Neuronal stem cell (in vitro differentiated cells): ENCODE measurements at regions not wholly inside any gene's neighbourhood (a gene's known extent, or its start where the extent isn't known, plus 50 kb on each side); places are given as distances from the start of the nearest gene placed in this dataset.

ENCODE experiments used
- DNase-seq: peaks from one replicate; pipeline ENCODE4 v3.0.0-alpha.2; 2013; ENCODE audit warnings: low spot score
- H2AFZ ChIP-seq: one replicate; pipeline ENCODE4 v1.6.1; 2013; ENCODE audit warnings: mild to moderate bottlenecking, low read length, inconsistent platforms
- H2AK5ac ChIP-seq: 2 replicates; pipeline ENCODE4 v1.6.1; 2013; ENCODE audit warnings: low read depth, mild to moderate bottlenecking, inconsistent platforms, low read length, moderate library complexity, mixed read lengths
- H2BK120ac ChIP-seq: 2 replicates; pipeline ENCODE4 v1.6.1; 2013; ENCODE audit warnings: low read depth, mild to moderate bottlenecking, inconsistent platforms, low read length, moderate library complexity, mixed read lengths
- H2BK12ac ChIP-seq: one replicate; pipeline ENCODE4 v1.6.1; 2013; ENCODE audit warnings: low read length, inconsistent platforms
- H2BK15ac ChIP-seq: 2 replicates; pipeline ENCODE4 v1.6.1; 2013; ENCODE audit warnings: mild to moderate bottlenecking, low read length, inconsistent platforms, mixed read lengths
- H2BK5ac ChIP-seq: one replicate; pipeline ENCODE4 v1.6.1; 2013; ENCODE audit warnings: inconsistent platforms, mild to moderate bottlenecking, low read length, moderate library complexity
- H3K14ac ChIP-seq: one replicate; pipeline ENCODE4 v1.6.1; 2013; ENCODE audit warnings: low read length, inconsistent platforms
- H3K18ac ChIP-seq: 2 replicates; pipeline ENCODE4 v1.6.1; 2013; ENCODE audit warnings: low read length, inconsistent platforms
- H3K23ac ChIP-seq: 2 replicates; pipeline ENCODE4 v1.6.1; 2013; ENCODE audit warnings: low read depth, mild to moderate bottlenecking, mixed read lengths, low read length, inconsistent platforms; ENCODE audit not compliant: poor library complexity
- H3K27ac ChIP-seq: replicated peaks from 3 replicates; pipeline ENCODE4 v1.5.1; 2013; ENCODE audit warnings: low read length, inconsistent platforms
- H3K27me3 ChIP-seq, 3 experiments: 2 replicates each; pipeline ENCODE4 v1.6.1; 2013; ENCODE audit warnings: low read length in 3 of 3, mild to moderate bottlenecking in 2 of 3, inconsistent platforms in 1 of 3, low read depth in 1 of 3, mixed read lengths in 1 of 3, moderate library complexity in 1 of 3; ENCODE audit not compliant: control insufficient read depth in 3 of 3, insufficient read depth in 3 of 3
- H3K36me3 ChIP-seq, 2 donors: replicated peaks in 1 of 2; 2 replicates each; pipeline ENCODE4 v1.6.1; 2013; ENCODE audit warnings: low read length in 2 of 2; ENCODE audit not compliant: control insufficient read depth in 2 of 2, insufficient read depth in 2 of 2
- H3K4ac ChIP-seq: 2 replicates; pipeline ENCODE4 v1.6.1; 2013; ENCODE audit warnings: inconsistent platforms, mild to moderate bottlenecking, low read length, moderate library complexity
- H3K4me1 ChIP-seq, 2 donors: 1 replicate in 1 of 2; 2 replicates in 1 of 2; pipeline ENCODE4 v1.6.1; 2013; ENCODE audit warnings: low read length in 2 of 2, low read depth in 1 of 2; ENCODE audit not compliant: control insufficient read depth in 2 of 2, insufficient read depth in 1 of 2
- H3K4me2 ChIP-seq: one replicate; pipeline ENCODE4 v1.6.1; 2013; ENCODE audit warnings: mild to moderate bottlenecking, low read length, inconsistent platforms; ENCODE audit not compliant: insufficient read depth, poor library complexity, severe bottlenecking
- H3K4me3 ChIP-seq, 2 donors: 2 replicates each; pipeline ENCODE4 v1.5.1; 2013; ENCODE audit warnings: low read length in 2 of 2, mild to moderate bottlenecking in 2 of 2, inconsistent platforms in 1 of 2, moderate library complexity in 1 of 2
- H3K79me1 ChIP-seq: one replicate; pipeline ENCODE4 v1.6.1; 2013; ENCODE audit warnings: low read depth, mild to moderate bottlenecking, inconsistent platforms, low read length, moderate library complexity
- H3K9ac ChIP-seq: one replicate; pipeline ENCODE4 v1.6.1; 2013; ENCODE audit warnings: mild to moderate bottlenecking, low read depth, low read length, inconsistent platforms; ENCODE audit not compliant: poor library complexity
- H3K9me3 ChIP-seq, 2 donors: replicated peaks in 1 of 2; 2 replicates each; pipeline versions ENCODE3 to v1.6.1; 2013; ENCODE audit warnings: low read length in 2 of 2, mild to moderate bottlenecking in 2 of 2, inconsistent platforms in 1 of 2, low read depth in 1 of 2, mixed read lengths in 1 of 2, moderate library complexity in 1 of 2; ENCODE audit not compliant: control insufficient read depth in 2 of 2, insufficient read depth in 1 of 2
- H4K8ac ChIP-seq: one replicate; pipeline ENCODE4 v1.6.1; 2013; ENCODE audit warnings: low read depth, mild to moderate bottlenecking, inconsistent platforms, low read length, moderate library complexity
- H4K91ac ChIP-seq: one replicate; pipeline ENCODE4 v1.6.1; 2013; ENCODE audit warnings: low read length, low read depth, mild to moderate bottlenecking, inconsistent platforms; ENCODE audit not compliant: poor library complexity
- WGBS, 2 donors: extraction: QIAGEN DNeasy Blood & Tissue Kit; methylation state at CpG; one replicate each; pipeline ENCODE4 v1.1.7; 2013; ENCODE audit warnings: missing lambda C conversion rate in 2 of 2, mixed read lengths in 1 of 2; ENCODE audit not compliant: insufficient read length in 2 of 2, insufficient replicate concordance in 1 of 2; ENCODE audit errors: extremely low coverage in 2 of 2; 5-methylcytosine and 5-hydroxymethylcytosine counted together

GRCh38 chr1:200354243-200354642 is 55.6 kb downstream of the ZNF281 start:
- no peak overlapping the region for H2BK120ac ChIP-seq
- H3K4ac ChIP-seq: no peak overlapping the region
- WGBS, 2 donors: no CpG with 5 or more reads among the region's 2 CpGs
- H2BK5ac ChIP-seq: no peak overlapping the region
- H2AK5ac ChIP-seq: no peak overlapping the region
- no peak overlapping the region for H4K91ac ChIP-seq
- no peak overlapping the region for H2BK12ac ChIP-seq
- no peak overlapping the region for H3K23ac ChIP-seq
- no peak for DNase-seq
- no peak overlapping the region for H3K18ac ChIP-seq
- H3K14ac ChIP-seq: no peak overlapping the region
- no peak overlapping the region for H4K8ac ChIP-seq
- peaks cover 3% of the 10 kb centered on the region for H3K79me1 ChIP-seq
- no peak overlapping the region for H3K9ac ChIP-seq
- H3K4me1 ChIP-seq: no peaks in the 10 kb centered on the region
- no peak overlapping the region for H3K4me3 ChIP-seq
- no peak overlapping the region for H3K27ac ChIP-seq
- H2AFZ ChIP-seq: no peak overlapping the region
- no peaks in the 10 kb centered on the region for H3K36me3 ChIP-seq
- H2BK15ac ChIP-seq: no peak overlapping the region
- H3K27me3 ChIP-seq: no peaks in the 10 kb centered on the region
- no peak overlapping the region for H3K4me2 ChIP-seq
- no peaks in the 10 kb centered on the region for H3K9me3 ChIP-seq

GRCh38 chr1:200353232-200353631 is 56.6 kb downstream of the ZNF281 start:
- H4K91ac ChIP-seq: no peak overlapping the region
- H4K8ac ChIP-seq: no peak overlapping the region
- H3K18ac ChIP-seq: no peak overlapping the region
- H3K9ac ChIP-seq: no peak overlapping the region
- no peak overlapping the region for H2BK5ac ChIP-seq
- no peak overlapping the region for H2BK120ac ChIP-seq
- no peak overlapping the region for H2BK12ac ChIP-seq
- H2BK15ac ChIP-seq: no peak overlapping the region
- no peak overlapping the region for H3K14ac ChIP-seq
- no peak for DNase-seq
- no peaks in the 10 kb centered on the region for H3K9me3 ChIP-seq
- H2AK5ac ChIP-seq: no peak overlapping the region
- no peak overlapping the region for H3K27ac ChIP-seq
- no peak overlapping the region for H3K23ac ChIP-seq
- WGBS, 2 donors: no CpG with 5 or more reads among the region's 1 CpG
- no peak overlapping the region for H2AFZ ChIP-seq
- H3K36me3 ChIP-seq: no peaks in the 10 kb centered on the region
- H3K4ac ChIP-seq: no peak overlapping the region
- H3K4me1 ChIP-seq: no peaks in the 10 kb centered on the region
- peaks cover 3% of the 10 kb centered on the region for H3K79me1 ChIP-seq
- no peak overlapping the region for H3K4me2 ChIP-seq
- H3K4me3 ChIP-seq: no peak overlapping the region
- H3K27me3 ChIP-seq: no peaks in the 10 kb centered on the region

GRCh38 chr1:200351826-200352549 is 57.8 kb downstream of the ZNF281 start:
- Histone ChIP-seq H3K18ac (no peak overlapping the region), H2BK12ac (no peak overlapping the region), H3K36me3 (no peaks in the 10 kb centered on the region), H3K23ac (no peak overlapping the region), H4K8ac (no peak overlapping the region), H2BK5ac (no peak overlapping the region), H3K27me3 (no peaks in the 10 kb centered on the region), H2BK120ac (no peak overlapping the region), H3K9ac (no peak overlapping the region), H2BK15ac (no peak overlapping the region), H2AK5ac (no peak overlapping the region), H3K14ac (no peak overlapping the region), H3K9me3 (no peaks in the 10 kb centered on the region), H2AFZ (no peak overlapping the region), H3K4ac (no peak overlapping the region), H3K4me3 (no peak overlapping the region), H3K4me1 (no peaks in the 10 kb centered on the region), H3K4me2 (no peak overlapping the region), H3K79me1 (peaks cover 3% of the 10 kb centered on the region), H3K27ac (no peak overlapping the region), H4K91ac (no peak overlapping the region)
- WGBS, 2 donors: no CpG with 5 or more reads among the region's 4 CpGs
- no peak for DNase-seq

DNA sequence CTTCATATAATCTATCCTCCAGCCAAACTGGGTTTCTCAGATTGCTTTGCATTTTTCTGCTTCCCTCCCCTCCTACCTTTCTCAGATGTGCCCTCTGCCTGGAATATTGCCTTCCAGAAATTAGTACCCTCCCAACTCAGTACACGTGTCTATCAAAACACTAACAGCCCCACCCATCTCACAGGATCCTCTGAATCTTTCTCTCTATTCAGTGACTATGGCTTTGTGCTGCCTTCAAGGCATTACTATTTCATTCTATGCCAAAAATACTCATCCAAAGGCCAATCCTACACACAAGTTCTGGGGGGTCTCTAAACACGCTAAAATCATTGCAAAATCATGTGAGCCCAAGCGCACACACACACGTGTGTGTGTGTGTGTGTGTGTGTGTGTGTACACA is 58.4 kb downstream of the ZNF281 start:
- H3K27ac ChIP-seq: no peak overlapping the region
- H2AK5ac ChIP-seq: no peak overlapping the region

More for the DNA sequence above, 58.4 kb downstream of the ZNF281 start:
- H4K91ac ChIP-seq: no peak overlapping the region
- H3K27me3 ChIP-seq: no peaks in the 10 kb centered on the region
- H3K4me2 ChIP-seq: no peak overlapping the region
- no peaks in the 10 kb centered on the region for H3K4me1 ChIP-seq
- H3K79me1 ChIP-seq: peaks cover 3% of the 10 kb centered on the region
- no peak overlapping the region for H3K14ac ChIP-seq
- H2BK12ac ChIP-seq: no peak overlapping the region
- no peak overlapping the region for H2BK120ac ChIP-seq
- H3K36me3 ChIP-seq: no peaks in the 10 kb centered on the region
- no peak for DNase-seq
- no peak overlapping the region for H3K4ac ChIP-seq
- no peak overlapping the region for H4K8ac ChIP-seq
- no peak overlapping the region for H2AFZ ChIP-seq
- H2BK5ac ChIP-seq: no peak overlapping the region
- H3K9ac ChIP-seq: no peak overlapping the region
- no peak overlapping the region for H3K18ac ChIP-seq
- H3K4me3 ChIP-seq: no peak overlapping the region
- no peak overlapping the region for H3K23ac ChIP-seq
- no CpG with 5 or more reads among the region's 4 CpGs for WGBS, 2 donors
- H2BK15ac ChIP-seq: no peak overlapping the region
- no peaks in the 10 kb centered on the region for H3K9me3 ChIP-seq
